ENCODE measurements at regions not wholly inside any gene's neighbourhood (a gene's known extent, or its start where the extent isn't known, plus 50 kb on each side); places are given as distances from the start of the nearest gene placed in this dataset.

- Histone ChIP-seq H3K9ac (ENCODE audit: low read depth in 1 of 2, low read length in 2 of 2) (no peak overlapping the region), H3K27ac (ENCODE audit: low read depth in 1 of 2, low read length in 2 of 2) (no peak overlapping the region), H3K27me3 (ENCODE audit: control insufficient read depth in 4 of 4, insufficient read depth in 4 of 4, low read length in 3 of 4) (peaks cover 0 to 2% (median under 1%) of the 10 kb centered on the region in 4 donors), H3K36me3 (ENCODE audit: control insufficient read depth in 4 of 4, insufficient read depth in 3 of 4, low read depth in 1 of 4, low read length in 3 of 4) (no peaks in the 10 kb centered on the region), H3K4me3 (ENCODE audit: low read depth in 1 of 3, low read length in 3 of 3) (no peak overlapping the region), H3K4me1 (ENCODE audit: control insufficient read depth in 4 of 4, insufficient read depth in 4 of 4, low read length in 3 of 4) (no peaks in the 10 kb centered on the region), H3K9me3 (ENCODE audit: control insufficient read depth in 4 of 4, low read length in 3 of 4) (no peaks in the 10 kb centered on the region)
- 71% methylated on average over 2 of the region's 2 CpGs for WGBS
- TF ChIP-seq RAD21 (IDR thresholded peaks at IDR 0.05), result no peak
- no peak for TF ChIP-seq FOXA2 (IDR thresholded peaks at IDR 0.05)
- TF ChIP-seq GABPA (IDR thresholded peaks at IDR 0.05 in 1 of 2, conservative IDR thresholded peaks at IDR 0.05 in 1 of 2), result no peak
- no peak for TF ChIP-seq CTCF (IDR thresholded peaks at IDR 0.05; ENCODE audit: low read depth, low read length, missing input control)
- no peak for TF ChIP-seq NR2F2 (IDR thresholded peaks at IDR 0.05)
- TF ChIP-seq HNF4A (conservative IDR thresholded peaks at IDR 0.05), result no peak
- TF ChIP-seq REST (IDR thresholded peaks at IDR 0.05), result no peak
- TF ChIP-seq YY1 (IDR thresholded peaks at IDR 0.05), result no peak
- TF ChIP-seq HNF4G (IDR thresholded peaks at IDR 0.05), result no peak
- no peak for TF ChIP-seq EGR1 (IDR thresholded peaks at IDR 0.05; ENCODE audit: low read depth in 2 of 2)
- TF ChIP-seq SP1 (IDR thresholded peaks at IDR 0.05), result no peak
- no peak for TF ChIP-seq MAX (IDR thresholded peaks at IDR 0.05)
- no peak for TF ChIP-seq ZBTB33 (IDR thresholded peaks at IDR 0.05)
- TF ChIP-seq ATF3 (IDR thresholded peaks at IDR 0.05), result no peak
- no peak for TF ChIP-seq FOXA1 (IDR thresholded peaks at IDR 0.05)
- TF ChIP-seq RXRA (IDR thresholded peaks at IDR 0.05), result no peak
- no peak for TF ChIP-seq TAF1 (conservative IDR thresholded peaks at IDR 0.05)
- TF ChIP-seq JUND (IDR thresholded peaks at IDR 0.05), result no peak
- DNase-seq (ENCODE audit: low spot score), result no peak
These were observed 692.0 kb upstream of the PKDCC start for GRCh38 chr2:41355794-41356193.
